ENCODE measurements at regions not wholly inside any gene's neighbourhood (a gene's known extent, or its start where the extent isn't known, plus 50 kb on each side); places are given as distances from the start of the nearest gene placed in this dataset.

GRCh38 chr6:143616741-143617140, 61.0 kb upstream of the PHACTR2 start:
- H3K36me3 ChIP-seq (ENCODE audit: control insufficient read depth in 2 of 2, extremely low read depth in 1 of 2, insufficient read depth in 2 of 2, low read length in 2 of 2), result no peaks in the 10 kb centered on the region
- no peak for FAIRE-seq

GRCh38 chr6:143615785-143616184, 62.0 kb upstream of the PHACTR2 start:
- H3K9me3 ChIP-seq (ENCODE audit: control insufficient read depth, low read depth, low read length), result no peaks in the 10 kb centered on the region
- no peak for DNase-seq (ENCODE audit: low read depth, low spot score)
- H2AFZ ChIP-seq (ENCODE audit: control insufficient read depth, low read length), result no peak overlapping the region
- H3K36me3 ChIP-seq (ENCODE audit: control insufficient read depth in 2 of 2, extremely low read depth in 1 of 2, insufficient read depth in 2 of 2, low read length in 2 of 2), result no peaks in the 10 kb centered on the region
- no peaks in the 10 kb centered on the region for H3K9me1 ChIP-seq (ENCODE audit: control insufficient read depth, extremely low read depth, insufficient read depth, low read length)
- H3K79me2 ChIP-seq (ENCODE audit: control insufficient read depth, insufficient read depth, low read length), result no peaks in the 10 kb centered on the region
- no peak overlapping the region for H3K9ac ChIP-seq (ENCODE audit: control insufficient read depth, extremely low read depth, insufficient read depth, low read length)
- H3K4me2 ChIP-seq (ENCODE audit: control insufficient read depth, extremely low read depth, insufficient read depth, low read depth, low read length), result no peak overlapping the region
- no peak for FAIRE-seq
- H3K4me1 ChIP-seq (ENCODE audit: control insufficient read depth, extremely low read depth, insufficient read depth, low read length), result no peaks in the 10 kb centered on the region
- TF ChIP-seq EZH2 (IDR thresholded peaks at IDR 0.05; ENCODE audit: low read length) (no peak), CTCF (optimal IDR thresholded peaks at IDR 0.05 in 1 of 3, IDR thresholded peaks at IDR 0.05 in 1 of 3, conservative IDR thresholded peaks at IDR 0.05 in 1 of 3; ENCODE audit: extremely low read depth in 1 of 3, insufficient read depth in 2 of 3, low read length in 3 of 3) (no peak)
- no peaks in the 10 kb centered on the region for H3K27me3 ChIP-seq (ENCODE audit: control insufficient read depth, extremely low read depth, insufficient read depth, low read length)
- no peak overlapping the region for H3K27ac ChIP-seq (ENCODE audit: control insufficient read depth, insufficient read depth, low read length)
- dilution Hi-C loops (cut with MboI; ENCODE audit: extremely low pct_ligation_motif_present, low sequenced_read_pairs), result no loop called here
- no peaks in the 10 kb centered on the region for H4K20me1 ChIP-seq (ENCODE audit: control insufficient read depth, extremely low read depth, insufficient read depth, low read length)
- H3K4me3 ChIP-seq (ENCODE audit: control insufficient read depth in 2 of 3, extremely low read depth in 1 of 3, insufficient read depth in 2 of 3, low read depth in 1 of 3, low read length in 3 of 3), result no peak overlapping the region

More at GRCh38 chr6:143616741-143617140, 61.0 kb upstream of the PHACTR2 start:
- Histone ChIP-seq H3K9me3 (ENCODE audit: control insufficient read depth, low read depth, low read length) (no peaks in the 10 kb centered on the region), H4K20me1 (ENCODE audit: control insufficient read depth, extremely low read depth, insufficient read depth, low read length) (no peaks in the 10 kb centered on the region), H3K27ac (ENCODE audit: control insufficient read depth, insufficient read depth, low read length) (no peak overlapping the region), H3K79me2 (ENCODE audit: control insufficient read depth, insufficient read depth, low read length) (no peaks in the 10 kb centered on the region), H3K4me1 (ENCODE audit: control insufficient read depth, extremely low read depth, insufficient read depth, low read length) (peaks cover 4% of the 10 kb centered on the region), H3K4me3 (ENCODE audit: control insufficient read depth in 2 of 3, extremely low read depth in 1 of 3, insufficient read depth in 2 of 3, low read depth in 1 of 3, low read length in 3 of 3) (no peak overlapping the region), H3K9me1 (ENCODE audit: control insufficient read depth, extremely low read depth, insufficient read depth, low read length) (no peaks in the 10 kb centered on the region), H3K9ac (ENCODE audit: control insufficient read depth, extremely low read depth, insufficient read depth, low read length) (no peak overlapping the region), H2AFZ (ENCODE audit: control insufficient read depth, low read length) (no peak overlapping the region), H3K27me3 (ENCODE audit: control insufficient read depth, extremely low read depth, insufficient read depth, low read length) (no peaks in the 10 kb centered on the region), H3K4me2 (ENCODE audit: control insufficient read depth, extremely low read depth, insufficient read depth, low read depth, low read length) (no peak overlapping the region)
- dilution Hi-C loops (cut with MboI; ENCODE audit: extremely low pct_ligation_motif_present, low sequenced_read_pairs), result no loop called here
- no peak for DNase-seq (ENCODE audit: low read depth, low spot score)
- TF ChIP-seq EZH2 (IDR thresholded peaks at IDR 0.05; ENCODE audit: low read length) (no peak), CTCF (optimal IDR thresholded peaks at IDR 0.05 in 1 of 3, IDR thresholded peaks at IDR 0.05 in 1 of 3, conservative IDR thresholded peaks at IDR 0.05 in 1 of 3; ENCODE audit: extremely low read depth in 1 of 3, insufficient read depth in 2 of 3, low read length in 3 of 3) (no peak)

Data from keratinocyte (primary cell).